Ammon's horn (tissue), 1 donor: ENCODE measurements at regions not wholly inside any gene's neighbourhood (a gene's known extent, or its start where the extent isn't known, plus 50 kb on each side); places are given as distances from the start of the nearest gene placed in this dataset.
"Not testable (repeated sequence)": the region's sequence is repeated elsewhere in the genome, so short reads cannot be mapped to it uniquely, and the experiment has no call there.

ENCODE experiments used
- DNase-seq: peaks from one replicate; pipeline ENCODE4 v3.0.0-alpha.2; 2016; ENCODE audit warnings: low spot score

- DNase-seq: no peak
These were observed 704.8 kb upstream of the AADAT start for GRCh38 chr4:170794525-170794924.

- DNase-seq: not testable (repeated sequence)
These were observed 698.8 kb upstream of the AADAT start for GRCh38 chr4:170788540-170789051.

- DNase-seq: no peak
These were observed 687.9 kb upstream of the AADAT start for GRCh38 chr4:170777663-170778062.

- DNase-seq: no peak
These were observed 687.2 kb upstream of the AADAT start for GRCh38 chr4:170776983-170777382.

- no peak for DNase-seq
These were observed 686.1 kb upstream of the AADAT start for GRCh38 chr4:170775851-170776250.

GRCh38 chr4:170773709-170774273, 684.0 kb upstream of the AADAT start:
- DNase-seq: no peak

GRCh38 chr4:170772429-170772828, 682.7 kb upstream of the AADAT start:
- DNase-seq: no peak

GRCh38 chr4:170770664-170771063, 680.9 kb upstream of the AADAT start:
- DNase-seq: no peak

- no peak for DNase-seq
These were observed 680.1 kb upstream of the AADAT start for GRCh38 chr4:170769862-170770261.

GRCh38 chr4:170758988-170759387, 669.2 kb upstream of the AADAT start:
- DNase-seq: no peak

- no peak for DNase-seq
These were observed 660.8 kb upstream of the AADAT start for GRCh38 chr4:170750519-170750918.

- no peak for DNase-seq
These were observed 659.2 kb upstream of the AADAT start for GRCh38 chr4:170748975-170749374.

GRCh38 chr4:170743633-170744032, 653.9 kb upstream of the AADAT start:
- no peak for DNase-seq

- DNase-seq: no peak
These were observed 652.1 kb upstream of the AADAT start for GRCh38 chr4:170741856-170742255.

- DNase-seq: no peak
These were observed 647.0 kb upstream of the AADAT start for GRCh38 chr4:170736710-170737109.

GRCh38 chr4:170729897-170730296, 640.1 kb upstream of the AADAT start:
- no peak for DNase-seq

- DNase-seq: no peak
These were observed 639.5 kb upstream of the AADAT start for GRCh38 chr4:170729236-170729635.

- DNase-seq: no peak
These were observed 634.4 kb upstream of the AADAT start for GRCh38 chr4:170724191-170724590.

GRCh38 chr4:170723171-170723570, 633.4 kb upstream of the AADAT start:
- DNase-seq: no peak

- no peak for DNase-seq
These were observed 632.1 kb upstream of the AADAT start for GRCh38 chr4:170721812-170722373.

GRCh38 chr4:170716868-170717267, 627.1 kb upstream of the AADAT start:
- no peak for DNase-seq

GRCh38 chr4:170705907-170706306, 616.2 kb upstream of the AADAT start:
- no peak for DNase-seq

GRCh38 chr4:170700064-170700463, 610.3 kb upstream of the AADAT start:
- no peak for DNase-seq

- DNase-seq: no peak
These were observed 608.6 kb upstream of the AADAT start for GRCh38 chr4:170698334-170698733.
